ENCODE measurements at regions not wholly inside any gene's neighbourhood (a gene's known extent, or its start where the extent isn't known, plus 50 kb on each side); places are given as distances from the start of the nearest gene placed in this dataset.

DNA sequence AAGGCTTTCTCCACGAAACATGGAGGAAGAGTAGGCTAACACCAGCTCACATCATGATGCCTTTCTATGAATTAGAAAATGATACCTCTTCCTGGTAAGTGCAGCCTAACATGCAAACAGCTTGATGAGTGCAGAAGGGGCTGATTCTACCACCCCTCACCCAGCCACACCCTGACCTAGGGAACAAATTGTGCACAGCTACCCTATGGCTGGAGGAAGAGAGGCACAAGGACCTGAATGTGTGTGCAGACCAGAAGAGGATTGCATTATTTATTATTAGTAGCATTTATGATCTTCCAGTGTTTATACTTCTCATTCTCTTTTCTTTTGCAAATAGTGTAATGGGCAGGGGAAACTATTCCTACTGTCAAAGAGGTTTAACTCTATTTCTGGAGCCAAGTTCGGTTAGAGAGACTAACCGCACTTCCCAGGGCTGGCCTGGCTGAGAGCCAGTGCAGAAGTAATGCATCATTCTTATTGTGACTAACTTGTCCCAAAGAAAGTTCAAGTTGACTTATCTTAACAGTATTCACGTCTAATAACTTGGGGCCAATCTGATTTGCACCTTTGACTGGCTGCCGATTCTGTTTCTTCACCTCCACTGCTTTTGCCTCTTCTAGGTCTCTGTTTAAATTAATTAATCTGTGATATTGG, 237.5 kb downstream of the CD83 start:
- Histone ChIP-seq H3K27ac (ENCODE audit: low read depth, low read length) (no peak overlapping the region), H3K4me3 (ENCODE audit: low read length) (no peak overlapping the region), H3K36me3 (ENCODE audit: control insufficient read depth, low read length) (no peaks in the 10 kb centered on the region), H3K4me2 (ENCODE audit: low read length) (no peak overlapping the region), H3K9me2 (replicated peaks; ENCODE audit: control insufficient read depth, low read length) (no peaks in the 10 kb centered on the region), H3K27me3 (ENCODE audit: control insufficient read depth, low read length) (0 out of 2 replicates have a peak, but pooled peaks cover 3% of the 10 kb centered on the region), H4K20me1 (ENCODE audit: control insufficient read depth, insufficient read depth, low read depth, low read length) (no peaks in the 10 kb centered on the region), H3F3A (ENCODE audit: control insufficient read depth, insufficient read depth) (no peaks in the 10 kb centered on the region), H3K9me3 (ENCODE audit: control insufficient read depth, insufficient read depth, low read length) (no peaks in the 10 kb centered on the region), H3K4me1 (ENCODE audit: control insufficient read depth, low read length) (peaks cover 6% of the 10 kb centered on the region), H3K79me2 (ENCODE audit: control insufficient read depth, low read length) (no peaks in the 10 kb centered on the region)
- TF ChIP-seq, protein P1, sequence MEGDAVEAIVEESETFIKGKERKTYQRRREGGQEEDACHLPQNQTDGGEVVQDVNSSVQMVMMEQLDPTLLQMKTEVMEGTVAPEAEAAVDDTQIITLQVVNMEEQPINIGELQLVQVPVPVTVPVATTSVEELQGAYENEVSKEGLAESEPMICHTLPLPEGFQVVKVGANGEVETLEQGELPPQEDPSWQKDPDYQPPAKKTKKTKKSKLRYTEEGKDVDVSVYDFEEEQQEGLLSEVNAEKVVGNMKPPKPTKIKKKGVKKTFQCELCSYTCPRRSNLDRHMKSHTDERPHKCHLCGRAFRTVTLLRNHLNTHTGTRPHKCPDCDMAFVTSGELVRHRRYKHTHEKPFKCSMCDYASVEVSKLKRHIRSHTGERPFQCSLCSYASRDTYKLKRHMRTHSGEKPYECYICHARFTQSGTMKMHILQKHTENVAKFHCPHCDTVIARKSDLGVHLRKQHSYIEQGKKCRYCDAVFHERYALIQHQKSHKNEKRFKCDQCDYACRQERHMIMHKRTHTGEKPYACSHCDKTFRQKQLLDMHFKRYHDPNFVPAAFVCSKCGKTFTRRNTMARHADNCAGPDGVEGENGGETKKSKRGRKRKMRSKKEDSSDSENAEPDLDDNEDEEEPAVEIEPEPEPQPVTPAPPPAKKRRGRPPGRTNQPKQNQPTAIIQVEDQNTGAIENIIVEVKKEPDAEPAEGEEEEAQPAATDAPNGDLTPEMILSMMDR (IDR thresholded peaks at IDR 0.05; ENCODE audit: low read depth, low read length, poor library complexity, severe bottlenecking) = no peak
- no peak for TF ChIP-seq EZH2phosphoT487 (IDR thresholded peaks at IDR 0.05; ENCODE audit: borderline replicate concordance, low read length)

DNA sequence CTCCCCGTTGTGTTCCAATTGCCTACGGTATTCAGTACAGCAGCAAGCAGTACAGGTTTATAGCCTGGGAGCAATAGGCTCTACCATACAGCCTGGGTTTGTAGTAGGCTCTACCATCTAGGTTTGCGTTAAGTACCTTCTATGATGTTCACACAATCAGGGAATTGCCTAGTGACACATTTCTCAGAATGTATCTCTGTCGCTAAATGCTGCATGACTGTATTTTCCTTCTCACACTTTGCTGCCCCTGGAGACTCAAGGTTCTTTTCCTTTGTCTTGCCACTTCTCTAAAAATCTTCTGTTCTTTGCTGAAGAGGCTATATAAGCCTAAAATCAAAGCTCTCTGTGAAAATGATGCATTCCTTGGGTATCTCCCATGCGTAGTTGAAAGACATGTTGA, 241.9 kb downstream of the CD83 start:
- 0 out of 2 replicates have a peak, but pooled peaks cover 3% of the 10 kb centered on the region for H3K27me3 ChIP-seq (ENCODE audit: control insufficient read depth, low read length)
- no peaks in the 10 kb centered on the region for H3F3A ChIP-seq (ENCODE audit: control insufficient read depth, insufficient read depth)
- no peaks in the 10 kb centered on the region for H3K79me2 ChIP-seq (ENCODE audit: control insufficient read depth, low read length)
- no peak overlapping the region for H3K27ac ChIP-seq (ENCODE audit: low read depth, low read length)
- TF ChIP-seq, protein P1 (IDR thresholded peaks at IDR 0.05; ENCODE audit: low read depth, low read length, poor library complexity, severe bottlenecking) = no peak
- TF ChIP-seq EZH2phosphoT487 (IDR thresholded peaks at IDR 0.05; ENCODE audit: borderline replicate concordance, low read length) = no peak
- peaks cover 6% of the 10 kb centered on the region for H3K4me1 ChIP-seq (ENCODE audit: control insufficient read depth, low read length)
- no peaks in the 10 kb centered on the region for H3K9me2 ChIP-seq (replicated peaks; ENCODE audit: control insufficient read depth, low read length)
- H3K9me3 ChIP-seq (ENCODE audit: control insufficient read depth, insufficient read depth, low read length) = no peaks in the 10 kb centered on the region
- no peaks in the 10 kb centered on the region for H4K20me1 ChIP-seq (ENCODE audit: control insufficient read depth, insufficient read depth, low read depth, low read length)
- H3K36me3 ChIP-seq (ENCODE audit: control insufficient read depth, low read length) = no peaks in the 10 kb centered on the region
- H3K4me3 ChIP-seq (ENCODE audit: low read length) = no peak overlapping the region
- H3K4me2 ChIP-seq (ENCODE audit: low read length) = no peak overlapping the region

DNA sequence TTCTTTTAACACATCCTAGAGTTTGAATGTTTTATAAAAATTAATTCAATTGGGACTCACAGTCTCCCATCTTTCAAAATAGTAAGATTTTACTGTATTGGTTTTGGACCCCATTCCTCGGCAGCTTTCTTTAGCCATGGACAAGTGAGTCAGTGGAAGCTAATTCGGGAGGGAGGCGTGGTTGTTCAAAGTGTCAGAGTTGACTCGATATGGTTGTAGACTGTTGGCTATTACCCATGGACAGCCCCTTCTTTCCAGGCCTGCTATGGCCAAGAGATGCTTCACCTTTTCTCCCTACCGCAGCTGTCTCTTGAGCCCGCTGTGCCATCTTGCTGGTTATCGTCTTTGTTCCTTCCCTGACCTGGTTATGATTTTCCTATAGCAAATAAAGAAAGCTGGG, 243.0 kb downstream of the CD83 start:
- no peaks in the 10 kb centered on the region for H3K9me3 ChIP-seq (ENCODE audit: control insufficient read depth, insufficient read depth, low read length)
- no peaks in the 10 kb centered on the region for H4K20me1 ChIP-seq (ENCODE audit: control insufficient read depth, insufficient read depth, low read depth, low read length)
- H3K4me1 ChIP-seq (ENCODE audit: control insufficient read depth, low read length) = no peaks in the 10 kb centered on the region
- H3K79me2 ChIP-seq (ENCODE audit: control insufficient read depth, low read length) = no peaks in the 10 kb centered on the region
- H3K36me3 ChIP-seq (ENCODE audit: control insufficient read depth, low read length) = no peaks in the 10 kb centered on the region
- no peaks in the 10 kb centered on the region for H3F3A ChIP-seq (ENCODE audit: control insufficient read depth, insufficient read depth)
- no peaks in the 10 kb centered on the region for H3K9me2 ChIP-seq (replicated peaks; ENCODE audit: control insufficient read depth, low read length)
- 0 out of 2 replicates have a peak, but pooled peaks cover 3% of the 10 kb centered on the region for H3K27me3 ChIP-seq (ENCODE audit: control insufficient read depth, low read length)
- TF ChIP-seq EZH2phosphoT487 (IDR thresholded peaks at IDR 0.05; ENCODE audit: borderline replicate concordance, low read length) = no peak
- TF ChIP-seq, protein P1 (IDR thresholded peaks at IDR 0.05; ENCODE audit: low read depth, low read length, poor library complexity, severe bottlenecking) = no peak
- H3K27ac ChIP-seq (ENCODE audit: low read depth, low read length) = no peak overlapping the region
- H3K4me3 ChIP-seq (ENCODE audit: low read length) = no peak overlapping the region
- H3K4me2 ChIP-seq (ENCODE audit: low read length) = no peak overlapping the region
